Upper lobe of left lung (tissue), 6 donors: ENCODE measurements at regions not wholly inside any gene's neighbourhood (a gene's known extent, or its start where the extent isn't known, plus 50 kb on each side); places are given as distances from the start of the nearest gene placed in this dataset.

Experiments used
- ATAC-seq, 2 donors: fragments of 200-7000 bp; cut with Tn5 transposase; one replicate each; pipeline ENCODE4 v1.9.1; 2022; ENCODE audit warnings: mild to moderate bottlenecking in 2 of 2, moderate library complexity in 2 of 2; ENCODE audit not compliant: low FRiP score in 2 of 2
- DNase-seq, 2 donors: peaks; one replicate each; pipeline ENCODE4 v3.0.0-alpha.2; 2019 to 2020
- H3K27ac ChIP-seq, 4 donors: fragments of 200-600 bp; sonication (generic); one replicate each; pipeline ENCODE4 v1.5.1; 2016 to 2019
- H3K27me3 ChIP-seq, 4 donors: fragments of 200-600 bp; sonication (generic); one replicate each; pipeline ENCODE4 v1.5.1; 2017 to 2019
- H3K36me3 ChIP-seq, 4 donors: fragments of 200-600 bp; sonication (generic); one replicate each; pipeline ENCODE4 v1.5.1; 2016 to 2019
- H3K4me1 ChIP-seq, 4 donors: fragments of 200-600 bp; sonication (generic); one replicate each; pipeline ENCODE4 v1.5.1; 2018 to 2019
- H3K4me3 ChIP-seq, 4 donors: fragments of 200-600 bp; sonication (generic); one replicate each; pipeline ENCODE4 v1.5.1; 2017 to 2019; ENCODE audit warnings: mild to moderate bottlenecking in 2 of 4, moderate library complexity in 1 of 4
- H3K9me3 ChIP-seq, 4 donors: fragments of 200-600 bp; sonication (generic); one replicate each; pipeline ENCODE4 v1.5.1; 2018 to 2019
- CTCF ChIP-seq, 6 experiments: fragments of 450-650 bp in 4 of 6; fragments of 200-600 bp in 2 of 6; sonication (generic) in 2 of 6; IDR thresholded peaks; one replicate each; pipeline ENCODE4 v1.5.1; 2016 to 2019; ENCODE audit warnings: antibody characterized with exemption in 6 of 6
- EP300 ChIP-seq, 4 donors: sonication (generic); formaldehyde crosslinking; IDR thresholded peaks; one replicate each; pipeline ENCODE4 v1.5.1; 2017; ENCODE audit warnings: antibody characterized with exemption in 4 of 4, control low read depth in 2 of 4
- POLR2A ChIP-seq, 4 donors: fragments of 450-650 bp; IDR thresholded peaks; one replicate each; pipeline ENCODE4 v1.5.1; 2016 to 2017; ENCODE audit warnings: antibody characterized with exemption in 4 of 4, mild to moderate bottlenecking in 2 of 4
- POLR2AphosphoS5 ChIP-seq, 2 donors: sonication (generic); formaldehyde crosslinking; IDR thresholded peaks; one replicate each; pipeline ENCODE4 v1.5.1; 2017; ENCODE audit warnings: antibody characterized with exemption in 2 of 2
- WGBS, 2 donors: methylation state at CpG; one replicate each; pipeline ENCODE4 v1.1.5; 2017 to 2018; 5-methylcytosine and 5-hydroxymethylcytosine counted together
- donor health status: DM: no; HTN: no; CAD: no; lungs with moderate emphysema.
- donor health status: DM: no; HTN: yes; CAD: no; lungs with severe emphysema.

GRCh38 chr9:107390778-107391177 lies 98.8 kb downstream of the KLF4 start:
- no peak overlapping the region for H3K27ac ChIP-seq
- H3K4me1 ChIP-seq, result peaks cover 9 to 31% (median 12%) of the 10 kb centered on the region in 4 donors
- 83 to 85% methylated on average over 4 of the region's 4 CpGs for WGBS, 2 donors
- H3K27me3 ChIP-seq, result no peaks in the 10 kb centered on the region
- TF ChIP-seq POLR2A (IDR thresholded peaks at IDR 0.05), result no peak
- TF ChIP-seq EP300 (IDR thresholded peaks at IDR 0.05), result no peak
- ATAC-seq (no peak), DNase-seq (no peak)
- H3K4me3 ChIP-seq, result no peak overlapping the region
- H3K36me3 ChIP-seq, result no peaks in the 10 kb centered on the region
- H3K9me3 ChIP-seq, result no peaks in the 10 kb centered on the region

- Histone ChIP-seq H3K27me3 (no peaks in the 10 kb centered on the region), H3K4me3 (no peak overlapping the region), H3K36me3 (no peaks in the 10 kb centered on the region), H3K9me3 (no peaks in the 10 kb centered on the region), H3K4me1 (peaks cover 9 to 31% (median 12%) of the 10 kb centered on the region in 4 donors), H3K27ac (peak overlapping the region in 2 of 4 donors; percentile 30 to 67)
- TF ChIP-seq CTCF (IDR thresholded peaks at IDR 0.05), result no peak
- TF ChIP-seq EP300 (IDR thresholded peaks at IDR 0.05), result no peak
- no peak for TF ChIP-seq POLR2A (IDR thresholded peaks at IDR 0.05)
- no peak for TF ChIP-seq POLR2AphosphoS5 (IDR thresholded peaks at IDR 0.05)
- WGBS, 2 donors, result 85 to 88% methylated on average over 5 to 8 of the region's 8 CpGs
- DNase-seq, result no peak
- ATAC-seq, result no peak
These were observed 99.3 kb downstream of the KLF4 start for GRCh38 chr9:107390279-107390678.

- no peaks in the 10 kb centered on the region for H3K36me3 ChIP-seq
- H3K4me3 ChIP-seq, result no peak overlapping the region
- H3K4me1 ChIP-seq, result peaks cover 9 to 31% (median 12%) of the 10 kb centered on the region in 4 donors
- DNase-seq (peak in 1 of 2 donors; percentile 71), ATAC-seq (peak; percentile 87)
- H3K27ac ChIP-seq, result peak overlapping the region in 2 of 4 donors; percentile 9 to 67
- WGBS, 2 donors, result 59 to 63% methylated on average over 3 of the region's 3 CpGs
- no peaks in the 10 kb centered on the region for H3K27me3 ChIP-seq
- TF ChIP-seq CTCF (IDR thresholded peaks at IDR 0.05), result no peak
- TF ChIP-seq POLR2A (IDR thresholded peaks at IDR 0.05), result no peak
- peak; percentile 37 to 70 for TF ChIP-seq POLR2AphosphoS5 (IDR thresholded peaks at IDR 0.05)
- TF ChIP-seq EP300 (IDR thresholded peaks at IDR 0.05), result peak in 1 of 4 donors; percentile 88
- no peaks in the 10 kb centered on the region for H3K9me3 ChIP-seq
These were observed 99.9 kb downstream of the KLF4 start for GRCh38 chr9:107389617-107390071.

- ATAC-seq, result no peak
These were observed 100.7 kb downstream of the KLF4 start for GRCh38 chr9:107388890-107389289.

GRCh38 chr9:107387409-107387808 lies 102.2 kb downstream of the KLF4 start:
- DNase-seq, result peak in 1 of 2 donors; percentile 58
- H3K27ac ChIP-seq, result peak overlapping the region in 1 of 4 donors; percentile 35

More at GRCh38 chr9:107388890-107389289, 100.7 kb downstream of the KLF4 start:
- H3K9me3 ChIP-seq, result no peaks in the 10 kb centered on the region
- no peak overlapping the region for H3K4me3 ChIP-seq
- peaks cover 9 to 31% (median 12%) of the 10 kb centered on the region in 4 donors for H3K4me1 ChIP-seq
- peak overlapping the region in 1 of 4 donors; percentile 9 for H3K27ac ChIP-seq
- WGBS, 2 donors, result 80 to 87% methylated on average over 4 of the region's 4 CpGs
- no peak for DNase-seq
- no peaks in the 10 kb centered on the region for H3K36me3 ChIP-seq
- H3K27me3 ChIP-seq, result no peaks in the 10 kb centered on the region
- no peak for TF ChIP-seq POLR2AphosphoS5 (IDR thresholded peaks at IDR 0.05)
- TF ChIP-seq EP300 (IDR thresholded peaks at IDR 0.05), result no peak
- TF ChIP-seq CTCF (IDR thresholded peaks at IDR 0.05), result no peak
- TF ChIP-seq POLR2A (IDR thresholded peaks at IDR 0.05), result no peak

More at GRCh38 chr9:107387409-107387808, 102.2 kb downstream of the KLF4 start:
- Histone ChIP-seq H3K27me3 (no peaks in the 10 kb centered on the region), H3K4me1 (peaks cover 9 to 31% (median 12%) of the 10 kb centered on the region in 4 donors), H3K4me3 (no peak overlapping the region), H3K9me3 (no peaks in the 10 kb centered on the region), H3K36me3 (no peaks in the 10 kb centered on the region)
- TF ChIP-seq CTCF (IDR thresholded peaks at IDR 0.05) (no peak), EP300 (IDR thresholded peaks at IDR 0.05) (no peak), POLR2AphosphoS5 (IDR thresholded peaks at IDR 0.05) (no peak), POLR2A (IDR thresholded peaks at IDR 0.05) (no peak)
- WGBS, 2 donors, result 57 to 63% methylated on average over 3 of the region's 3 CpGs
- no peak for ATAC-seq
